ENCODE measurements at regions not wholly inside any gene's neighbourhood (a gene's known extent, or its start where the extent isn't known, plus 50 kb on each side); places are given as distances from the start of the nearest gene placed in this dataset.

DNA sequence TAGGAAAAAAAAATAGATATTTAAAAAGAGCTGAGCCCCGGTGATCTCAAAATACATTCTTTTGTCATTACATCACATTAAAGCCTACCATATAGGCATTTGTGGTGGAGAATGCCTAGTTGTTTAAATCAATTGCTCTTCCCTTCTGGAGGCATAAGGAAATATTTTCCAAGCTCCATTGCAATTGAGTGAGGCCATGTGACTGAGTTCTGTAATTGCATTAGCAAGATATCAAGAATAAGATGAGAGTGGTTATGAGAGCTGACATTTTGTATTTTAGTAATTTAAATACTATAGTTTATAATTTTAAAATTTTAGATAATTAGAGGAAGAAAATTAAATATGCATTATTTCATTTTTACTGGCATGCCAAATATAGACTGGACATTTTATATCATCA, 1195.9 kb downstream of the DTWD2 start:
- no peak for TF ChIP-seq EZH2 (IDR thresholded peaks at IDR 0.05; ENCODE audit: borderline replicate concordance, insufficient read depth, low read length, poor library complexity, severe bottlenecking)
- TF ChIP-seq, protein P1, sequence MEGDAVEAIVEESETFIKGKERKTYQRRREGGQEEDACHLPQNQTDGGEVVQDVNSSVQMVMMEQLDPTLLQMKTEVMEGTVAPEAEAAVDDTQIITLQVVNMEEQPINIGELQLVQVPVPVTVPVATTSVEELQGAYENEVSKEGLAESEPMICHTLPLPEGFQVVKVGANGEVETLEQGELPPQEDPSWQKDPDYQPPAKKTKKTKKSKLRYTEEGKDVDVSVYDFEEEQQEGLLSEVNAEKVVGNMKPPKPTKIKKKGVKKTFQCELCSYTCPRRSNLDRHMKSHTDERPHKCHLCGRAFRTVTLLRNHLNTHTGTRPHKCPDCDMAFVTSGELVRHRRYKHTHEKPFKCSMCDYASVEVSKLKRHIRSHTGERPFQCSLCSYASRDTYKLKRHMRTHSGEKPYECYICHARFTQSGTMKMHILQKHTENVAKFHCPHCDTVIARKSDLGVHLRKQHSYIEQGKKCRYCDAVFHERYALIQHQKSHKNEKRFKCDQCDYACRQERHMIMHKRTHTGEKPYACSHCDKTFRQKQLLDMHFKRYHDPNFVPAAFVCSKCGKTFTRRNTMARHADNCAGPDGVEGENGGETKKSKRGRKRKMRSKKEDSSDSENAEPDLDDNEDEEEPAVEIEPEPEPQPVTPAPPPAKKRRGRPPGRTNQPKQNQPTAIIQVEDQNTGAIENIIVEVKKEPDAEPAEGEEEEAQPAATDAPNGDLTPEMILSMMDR (IDR thresholded peaks at IDR 0.05; ENCODE audit: poor library complexity, severe bottlenecking) = no peak
- no peak for TF ChIP-seq EP300 (conservative IDR thresholded peaks at IDR 0.05; ENCODE audit: poor library complexity, severe bottlenecking)
- no peak for TF ChIP-seq POLR2AphosphoS5 (IDR thresholded peaks at IDR 0.05)
- no peak for TF ChIP-seq RAD21 (conservative IDR thresholded peaks at IDR 0.05)
- TF ChIP-seq REST (IDR thresholded peaks at IDR 0.05; ENCODE audit: borderline replicate concordance) = no peak
